BLaER1 (cell line): ENCODE measurements at regions not wholly inside any gene's neighbourhood (a gene's known extent, or its start where the extent isn't known, plus 50 kb on each side); places are given as distances from the start of the nearest gene placed in this dataset.

Source experiments
- H3K27ac ChIP-seq: shearing (Covaris generic); formaldehyde crosslinking; 2 replicates; pipeline ENCODE4 v1.8.1; 2022
- H3K27me3 ChIP-seq: shearing (Covaris generic); formaldehyde crosslinking; 2 replicates; pipeline ENCODE4 v1.8.1; 2022
- H3K36me3 ChIP-seq: shearing (Covaris generic); formaldehyde crosslinking; 2 replicates; pipeline ENCODE4 v1.8.1; 2022
- H3K4me1 ChIP-seq: shearing (Covaris generic); formaldehyde crosslinking; 2 replicates; pipeline ENCODE4 v1.8.1; 2022
- H3K4me2 ChIP-seq: shearing (Covaris generic); formaldehyde crosslinking; 2 replicates; pipeline ENCODE4 v1.8.1; 2022
- H3K4me3 ChIP-seq: shearing (Covaris generic); formaldehyde crosslinking; 2 replicates; pipeline ENCODE4 v1.8.1; 2022
- H3K9ac ChIP-seq: shearing (Covaris generic); formaldehyde crosslinking; 2 replicates; pipeline ENCODE4 v1.8.1; 2022
- H3K9me3 ChIP-seq: shearing (Covaris generic); formaldehyde crosslinking; 2 replicates; pipeline ENCODE4 v1.8.1; 2022
- H4K20me1 ChIP-seq: shearing (Covaris generic); formaldehyde crosslinking; 2 replicates; pipeline ENCODE4 v1.8.1; 2022
- Cebpa-rat ChIP-seq: shearing (Covaris generic); IDR thresholded peaks from 2 replicates; pipeline ENCODE4 v1.8.1; 2022

GRCh38 chr6:102387326-102388033, 994.0 kb downstream of the GRIK2 start:
- Histone ChIP-seq H3K27me3 (no peaks in the 10 kb centered on the region), H3K9ac (no peak overlapping the region), H3K36me3 (no peaks in the 10 kb centered on the region), H3K4me1 (no peaks in the 10 kb centered on the region), H3K4me3 (no peak overlapping the region), H3K27ac (no peak overlapping the region), H4K20me1 (no peaks in the 10 kb centered on the region), H3K4me2 (no peak overlapping the region), H3K9me3 (no peaks in the 10 kb centered on the region)
- TF ChIP-seq Cebpa-rat = no peak

GRCh38 chr6:102381203-102381602, 987.7 kb downstream of the GRIK2 start:
- no peak overlapping the region for H3K27ac ChIP-seq
- no peak for TF ChIP-seq Cebpa-rat
- no peaks in the 10 kb centered on the region for H3K4me1 ChIP-seq
- no peak overlapping the region for H3K4me3 ChIP-seq
- H4K20me1 ChIP-seq = no peaks in the 10 kb centered on the region
- no peaks in the 10 kb centered on the region for H3K27me3 ChIP-seq
- H3K4me2 ChIP-seq = no peak overlapping the region
- H3K9me3 ChIP-seq = no peaks in the 10 kb centered on the region
- H3K9ac ChIP-seq = no peak overlapping the region
- no peaks in the 10 kb centered on the region for H3K36me3 ChIP-seq

GRCh38 chr6:102356170-102356569, 962.7 kb downstream of the GRIK2 start:
- Histone ChIP-seq H3K36me3 (no peaks in the 10 kb centered on the region), H3K4me1 (no peaks in the 10 kb centered on the region), H3K9me3 (no peaks in the 10 kb centered on the region), H3K4me3 (no peak overlapping the region), H3K27me3 (no peaks in the 10 kb centered on the region), H3K9ac (no peak overlapping the region), H3K4me2 (no peak overlapping the region), H4K20me1 (no peaks in the 10 kb centered on the region), H3K27ac (no peak overlapping the region)
- TF ChIP-seq Cebpa-rat = no peak

GRCh38 chr6:102355578-102355977, 962.1 kb downstream of the GRIK2 start:
- Histone ChIP-seq H3K4me2 (no peak overlapping the region), H3K27ac (no peak overlapping the region), H3K4me3 (no peak overlapping the region), H3K9me3 (no peaks in the 10 kb centered on the region), H3K4me1 (no peaks in the 10 kb centered on the region), H3K27me3 (no peaks in the 10 kb centered on the region), H3K36me3 (no peaks in the 10 kb centered on the region), H4K20me1 (no peaks in the 10 kb centered on the region), H3K9ac (no peak overlapping the region)
- TF ChIP-seq Cebpa-rat = no peak

- Histone ChIP-seq H3K4me1 (no peaks in the 10 kb centered on the region), H3K27me3 (no peaks in the 10 kb centered on the region), H3K4me3 (no peak overlapping the region), H3K9me3 (no peaks in the 10 kb centered on the region), H4K20me1 (no peaks in the 10 kb centered on the region), H3K9ac (no peak overlapping the region), H3K4me2 (no peak overlapping the region), H3K27ac (no peak overlapping the region), H3K36me3 (no peaks in the 10 kb centered on the region)
- TF ChIP-seq Cebpa-rat = no peak
These were observed 959.0 kb downstream of the GRIK2 start for GRCh38 chr6:102352552-102352951.

- H3K4me2 ChIP-seq = no peak overlapping the region
- H3K9me3 ChIP-seq = no peaks in the 10 kb centered on the region
- H3K27ac ChIP-seq = no peak overlapping the region
- no peak for TF ChIP-seq Cebpa-rat
- H3K4me3 ChIP-seq = no peak overlapping the region
- no peaks in the 10 kb centered on the region for H4K20me1 ChIP-seq
- H3K27me3 ChIP-seq = no peaks in the 10 kb centered on the region
- no peaks in the 10 kb centered on the region for H3K4me1 ChIP-seq
- no peak overlapping the region for H3K9ac ChIP-seq
- H3K36me3 ChIP-seq = no peaks in the 10 kb centered on the region
These were observed 951.3 kb downstream of the GRIK2 start for GRCh38 chr6:102344769-102345168.

- H3K9ac ChIP-seq = no peak overlapping the region
- no peak for TF ChIP-seq Cebpa-rat
These were observed 946.8 kb downstream of the GRIK2 start for GRCh38 chr6:102340311-102340710.

GRCh38 chr6:102333736-102334135, 940.2 kb downstream of the GRIK2 start:
- no peak overlapping the region for H3K27ac ChIP-seq
- H3K4me1 ChIP-seq = no peaks in the 10 kb centered on the region
- H3K27me3 ChIP-seq = no peaks in the 10 kb centered on the region
- no peak for TF ChIP-seq Cebpa-rat
- no peaks in the 10 kb centered on the region for H3K9me3 ChIP-seq
- no peak overlapping the region for H3K4me2 ChIP-seq
- no peaks in the 10 kb centered on the region for H3K36me3 ChIP-seq
- H3K9ac ChIP-seq = no peak overlapping the region
- H4K20me1 ChIP-seq = no peaks in the 10 kb centered on the region
- H3K4me3 ChIP-seq = no peak overlapping the region

More at GRCh38 chr6:102340311-102340710, 946.8 kb downstream of the GRIK2 start:
- no peaks in the 10 kb centered on the region for H3K9me3 ChIP-seq
- no peak overlapping the region for H3K4me3 ChIP-seq
- H3K27ac ChIP-seq = no peak overlapping the region
- H3K4me2 ChIP-seq = no peak overlapping the region
- H3K4me1 ChIP-seq = no peaks in the 10 kb centered on the region
- H3K36me3 ChIP-seq = no peaks in the 10 kb centered on the region
- H4K20me1 ChIP-seq = no peaks in the 10 kb centered on the region
- H3K27me3 ChIP-seq = no peaks in the 10 kb centered on the region

GRCh38 chr6:102327697-102328225, 934.3 kb downstream of the GRIK2 start:
- no peak overlapping the region for H3K9ac ChIP-seq
- no peak overlapping the region for H3K4me2 ChIP-seq
- no peak overlapping the region for H3K4me3 ChIP-seq
- H3K9me3 ChIP-seq = no peaks in the 10 kb centered on the region
- no peaks in the 10 kb centered on the region for H3K4me1 ChIP-seq
- H4K20me1 ChIP-seq = no peaks in the 10 kb centered on the region
- H3K27ac ChIP-seq = no peak overlapping the region
- no peak for TF ChIP-seq Cebpa-rat
- H3K27me3 ChIP-seq = no peaks in the 10 kb centered on the region
- no peaks in the 10 kb centered on the region for H3K36me3 ChIP-seq

- H3K27ac ChIP-seq = no peak overlapping the region
- H4K20me1 ChIP-seq = no peaks in the 10 kb centered on the region
- no peaks in the 10 kb centered on the region for H3K36me3 ChIP-seq
- no peaks in the 10 kb centered on the region for H3K4me1 ChIP-seq
- no peak overlapping the region for H3K9ac ChIP-seq
- H3K4me3 ChIP-seq = no peak overlapping the region
- TF ChIP-seq Cebpa-rat = no peak
- no peak overlapping the region for H3K4me2 ChIP-seq
- no peaks in the 10 kb centered on the region for H3K9me3 ChIP-seq
- no peaks in the 10 kb centered on the region for H3K27me3 ChIP-seq
These were observed 920.2 kb downstream of the GRIK2 start for GRCh38 chr6:102313699-102314098.

- Histone ChIP-seq H3K27ac (no peak overlapping the region), H3K4me2 (no peak overlapping the region), H3K27me3 (no peaks in the 10 kb centered on the region), H3K4me1 (no peaks in the 10 kb centered on the region), H3K9me3 (no peaks in the 10 kb centered on the region), H3K4me3 (no peak overlapping the region), H3K9ac (no peak overlapping the region), H3K36me3 (no peaks in the 10 kb centered on the region), H4K20me1 (no peaks in the 10 kb centered on the region)
- TF ChIP-seq Cebpa-rat = no peak
These were observed 916.2 kb downstream of the GRIK2 start for GRCh38 chr6:102309700-102310099.
